Glutamatergic neuron (in vitro differentiated cells): ENCODE measurements at regions not wholly inside any gene's neighbourhood (a gene's known extent, or its start where the extent isn't known, plus 50 kb on each side); places are given as distances from the start of the nearest gene placed in this dataset.
A peak's percentile ranks its signal among the peaks of the same experiment; 100 is the strongest.

Source experiments
- DNase-seq: peaks from one replicate; pipeline ENCODE4 v3.0.0; 2022
- H3K27ac Mint-ChIP-seq: one replicate; pipeline ENCODE4 v1.8.0; 2020; ENCODE audit warnings: mild to moderate bottlenecking, mixed read lengths, inconsistent platforms; ENCODE audit not compliant: unreplicated experiment
- H3K27me3 Mint-ChIP-seq: one replicate; pipeline ENCODE4 v1.8.0; 2020; ENCODE audit warnings: mild to moderate bottlenecking, moderate library complexity, mixed read lengths, inconsistent platforms; ENCODE audit not compliant: unreplicated experiment
- H3K36me3 Mint-ChIP-seq: one replicate; pipeline ENCODE4 v1.8.0; 2020; ENCODE audit warnings: mild to moderate bottlenecking, mixed read lengths, inconsistent platforms; ENCODE audit not compliant: unreplicated experiment
- H3K4me1 Mint-ChIP-seq: one replicate; pipeline ENCODE4 v1.8.0; 2020; ENCODE audit warnings: mild to moderate bottlenecking, low read depth, mixed read lengths, inconsistent platforms; ENCODE audit not compliant: unreplicated experiment
- H3K4me3 Mint-ChIP-seq: one replicate; pipeline ENCODE4 v1.8.0; 2020; ENCODE audit warnings: mild to moderate bottlenecking, mixed read lengths, inconsistent platforms; ENCODE audit not compliant: unreplicated experiment
- H3K9me3 Mint-ChIP-seq: one replicate; pipeline ENCODE4 v1.8.0; 2020; ENCODE audit warnings: mild to moderate bottlenecking, moderate library complexity, mixed read lengths, inconsistent platforms; ENCODE audit not compliant: unreplicated experiment
- CTCF ChIP-seq: fragments of 200-600 bp; sonication (generic); IDR thresholded peaks from one replicate; pipeline ENCODE4 v1.5.0; 2021; ENCODE audit not compliant: partially characterized antibody, unreplicated experiment

DNA sequence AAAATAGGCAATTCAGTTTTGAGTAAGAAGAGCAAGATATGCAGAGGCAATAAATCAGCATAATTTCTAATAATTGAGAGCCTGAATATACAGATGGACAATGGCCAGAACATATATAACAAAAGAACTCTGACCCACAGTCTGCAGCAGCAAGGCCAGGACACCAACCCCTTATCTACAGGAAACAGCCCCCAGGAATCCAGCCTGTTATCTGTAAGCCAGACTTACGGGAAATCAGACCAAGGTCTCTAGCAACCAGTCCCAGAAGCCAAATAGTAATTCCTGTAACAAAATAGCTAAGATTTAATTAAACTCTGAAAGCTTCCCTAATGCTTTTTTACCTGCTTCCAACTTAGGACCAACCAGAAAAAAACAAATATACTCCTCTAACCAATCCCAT, 434.5 kb upstream of the GYPC start:
- no peak for TF ChIP-seq CTCF
- H3K27ac Mint-ChIP-seq = no peak overlapping the region
- no peaks in the 10 kb centered on the region for H3K9me3 Mint-ChIP-seq
- no peaks in the 10 kb centered on the region for H3K27me3 Mint-ChIP-seq
- no peak for DNase-seq
- no peak overlapping the region for H3K4me3 Mint-ChIP-seq
- H3K4me1 Mint-ChIP-seq = no peaks in the 10 kb centered on the region
- no peaks in the 10 kb centered on the region for H3K36me3 Mint-ChIP-seq

- no peak for TF ChIP-seq CTCF
- no peaks in the 10 kb centered on the region for H3K4me1 Mint-ChIP-seq
- H3K27ac Mint-ChIP-seq = no peak overlapping the region
- no peaks in the 10 kb centered on the region for H3K36me3 Mint-ChIP-seq
- no peak overlapping the region for H3K4me3 Mint-ChIP-seq
- H3K9me3 Mint-ChIP-seq = no peaks in the 10 kb centered on the region
- H3K27me3 Mint-ChIP-seq = no peaks in the 10 kb centered on the region
- no peak for DNase-seq
Measured at GRCh38 chr2:126222278-126222677, 433.7 kb upstream of the GYPC start.

GRCh38 chr2:126224776-126225175, 431.2 kb upstream of the GYPC start:
- Mint-ChIP-seq H3K4me1 (no peaks in the 10 kb centered on the region), H3K4me3 (no peak overlapping the region), H3K9me3 (no peaks in the 10 kb centered on the region), H3K27ac (no peak overlapping the region), H3K27me3 (no peaks in the 10 kb centered on the region), H3K36me3 (no peaks in the 10 kb centered on the region)
- no peak for TF ChIP-seq CTCF
- no peak for DNase-seq

GRCh38 chr2:126227250-126227649, 428.7 kb upstream of the GYPC start:
- H3K4me3 Mint-ChIP-seq = no peak overlapping the region
- no peaks in the 10 kb centered on the region for H3K36me3 Mint-ChIP-seq
- H3K27me3 Mint-ChIP-seq = no peaks in the 10 kb centered on the region
- no peaks in the 10 kb centered on the region for H3K9me3 Mint-ChIP-seq
- peak; percentile 44 for TF ChIP-seq CTCF
- no peak overlapping the region for H3K27ac Mint-ChIP-seq
- H3K4me1 Mint-ChIP-seq = no peaks in the 10 kb centered on the region
- no peak for DNase-seq

DNA sequence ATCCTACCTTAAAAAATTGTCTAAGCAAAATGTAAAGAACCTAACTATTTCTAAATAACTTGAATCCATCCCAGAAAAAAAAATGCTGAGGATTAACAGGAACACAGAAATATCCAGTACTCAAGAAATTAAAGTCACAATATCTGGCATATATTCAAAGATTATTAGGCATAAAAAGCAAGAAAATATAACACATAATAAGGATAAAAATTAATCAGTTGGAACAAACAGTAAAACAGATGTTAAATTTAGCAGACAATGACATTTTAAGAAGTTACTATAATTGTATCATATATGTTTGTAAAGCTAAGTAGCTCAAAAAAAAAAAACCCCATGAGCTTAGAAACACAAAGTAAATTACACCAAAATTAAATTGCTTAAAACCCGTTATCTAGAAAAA, 427.4 kb upstream of the GYPC start:
- Mint-ChIP-seq H3K4me3 (no peak overlapping the region), H3K27ac (no peak overlapping the region), H3K27me3 (no peaks in the 10 kb centered on the region), H3K9me3 (no peaks in the 10 kb centered on the region), H3K4me1 (no peaks in the 10 kb centered on the region), H3K36me3 (no peaks in the 10 kb centered on the region)
- TF ChIP-seq CTCF = no peak
- DNase-seq = no peak
